AG04449 (cell line): ENCODE measurements at regions not wholly inside any gene's neighbourhood (a gene's known extent, or its start where the extent isn't known, plus 50 kb on each side); places are given as distances from the start of the nearest gene placed in this dataset.

Experiments used
- CTCF ChIA-PET: fragments of 350-600 bp; formaldehyde crosslinking; extraction: SDS; loops from one replicate; lab custom pipeline; 2021; ENCODE audit warnings: antibody characterized with exemption; lab: Yijun Ruan, JAX
- POLR2A ChIA-PET: fragments of 400-600, 350-600 bp; formaldehyde crosslinking; extraction: SDS; loops from one replicate; lab custom pipeline; 2020; ENCODE audit warnings: antibody characterized with exemption, inconsistent platforms; lab: Yijun Ruan, JAX
- DNase-seq: peaks from one replicate; pipeline ENCODE4 v3.0.0-alpha.2; 2010; ENCODE audit warnings: low read depth, low spot score
- H3K4me3 ChIP-seq: 2 replicates; pipeline ENCODE4 v1.5.1; 2011; ENCODE audit warnings: low read depth, mild to moderate bottlenecking, control low read depth, low read length
- TF ChIP-seq, protein P1 (sequence below): IDR thresholded peaks from one replicate; pipeline ENCODE4 v1.5.1; 2011; ENCODE audit warnings: mild to moderate bottlenecking, moderate library complexity, low read length, control low read depth, inconsistent platforms; ENCODE audit not compliant: insufficient read depth; ENCODE audit errors: missing control alignments

DNA sequence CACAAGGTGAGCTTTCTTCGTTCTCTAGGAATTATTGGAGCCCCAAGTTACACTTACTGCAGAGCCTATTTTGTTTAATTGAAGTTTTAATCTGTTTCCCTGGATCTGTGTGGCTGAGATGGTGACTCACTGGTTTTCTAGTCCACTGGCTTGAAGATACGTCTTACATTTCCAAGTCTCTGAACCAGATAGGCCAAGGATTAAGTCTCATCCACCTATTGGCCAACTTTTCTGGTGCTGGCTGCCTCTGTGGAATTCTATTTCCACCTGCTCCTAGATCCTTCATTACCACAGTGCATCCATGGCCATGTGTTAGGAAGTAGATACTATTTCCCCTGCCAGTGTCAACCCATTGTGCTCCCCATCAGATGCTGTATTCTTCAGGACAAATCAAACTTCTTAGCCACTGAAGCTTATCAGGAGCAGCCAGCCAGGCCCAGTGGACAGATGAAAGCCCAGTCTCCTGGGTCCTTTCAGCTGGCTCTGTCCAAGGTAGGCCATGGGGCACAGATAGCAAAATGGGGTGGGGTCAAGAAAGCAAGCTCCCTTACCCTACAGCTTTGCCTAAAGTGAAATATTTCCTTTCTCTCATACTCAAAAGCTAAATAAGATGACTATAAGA lies 198.8 kb upstream of the TCF4 start:
- DNase-seq = no peak
- TF ChIP-seq, protein P1, sequence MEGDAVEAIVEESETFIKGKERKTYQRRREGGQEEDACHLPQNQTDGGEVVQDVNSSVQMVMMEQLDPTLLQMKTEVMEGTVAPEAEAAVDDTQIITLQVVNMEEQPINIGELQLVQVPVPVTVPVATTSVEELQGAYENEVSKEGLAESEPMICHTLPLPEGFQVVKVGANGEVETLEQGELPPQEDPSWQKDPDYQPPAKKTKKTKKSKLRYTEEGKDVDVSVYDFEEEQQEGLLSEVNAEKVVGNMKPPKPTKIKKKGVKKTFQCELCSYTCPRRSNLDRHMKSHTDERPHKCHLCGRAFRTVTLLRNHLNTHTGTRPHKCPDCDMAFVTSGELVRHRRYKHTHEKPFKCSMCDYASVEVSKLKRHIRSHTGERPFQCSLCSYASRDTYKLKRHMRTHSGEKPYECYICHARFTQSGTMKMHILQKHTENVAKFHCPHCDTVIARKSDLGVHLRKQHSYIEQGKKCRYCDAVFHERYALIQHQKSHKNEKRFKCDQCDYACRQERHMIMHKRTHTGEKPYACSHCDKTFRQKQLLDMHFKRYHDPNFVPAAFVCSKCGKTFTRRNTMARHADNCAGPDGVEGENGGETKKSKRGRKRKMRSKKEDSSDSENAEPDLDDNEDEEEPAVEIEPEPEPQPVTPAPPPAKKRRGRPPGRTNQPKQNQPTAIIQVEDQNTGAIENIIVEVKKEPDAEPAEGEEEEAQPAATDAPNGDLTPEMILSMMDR = no peak
- ChIA-PET POLR2A (no interaction called here), CTCF (interaction anchor here (0.8 to 1.4 kb wide), 2 partner anchors 74 to 82 kb away, joined by 3 read pairs; no protein-coding TSS in a partner anchor)
- H3K4me3 ChIP-seq = no peak overlapping the region

DNA sequence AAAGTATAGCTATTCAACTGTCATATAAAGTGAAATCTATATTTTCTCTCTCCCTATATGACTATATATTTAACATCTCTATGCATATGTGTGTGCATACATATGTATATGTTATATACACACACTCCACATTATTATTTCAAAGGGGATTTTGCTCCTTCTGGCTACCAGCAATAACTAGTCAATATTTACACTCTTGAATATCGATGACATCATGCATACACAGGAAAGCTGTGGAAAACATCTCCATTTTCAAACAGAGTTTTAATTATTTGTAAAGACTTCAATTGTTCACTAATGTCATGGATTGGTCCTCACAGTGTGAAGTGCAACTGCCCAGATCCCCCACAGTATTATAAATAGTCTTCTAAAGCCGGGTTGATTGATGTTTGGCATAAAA lies 195.9 kb upstream of the TCF4 start:
- no peak overlapping the region for H3K4me3 ChIP-seq
- no peak for DNase-seq
- TF ChIP-seq, protein P1 = no peak
- ChIA-PET CTCF (interaction anchor here (0.8 to 3.0 kb wide), 5 partner anchors 368 to 792 kb away, joined by 3 to 23 read pairs (median 4); no protein-coding TSS in a partner anchor), POLR2A (no interaction called here)

DNA sequence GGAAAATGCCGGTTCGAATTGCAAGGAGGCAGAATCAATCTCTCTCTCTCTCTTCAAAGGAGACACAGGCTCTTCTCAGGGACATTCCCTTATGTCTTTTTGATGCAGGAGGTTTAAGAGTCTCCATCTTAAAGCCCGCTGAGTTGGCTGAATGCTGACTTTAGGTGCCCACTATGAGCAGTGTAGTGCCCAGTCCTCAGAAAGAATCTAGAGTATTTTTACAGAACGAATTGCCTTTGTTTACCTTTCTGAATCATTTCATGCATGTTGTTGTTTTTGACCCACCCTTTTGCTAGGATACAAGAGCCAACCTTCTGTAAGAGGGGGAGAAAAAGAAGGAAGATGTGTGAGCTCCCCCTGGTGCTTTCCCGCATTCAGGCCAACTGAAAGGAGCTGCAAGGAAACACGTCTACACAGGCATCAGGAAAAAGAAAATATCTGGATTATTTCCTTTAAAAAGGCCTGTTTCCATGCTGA lies 193.5 kb upstream of the TCF4 start:
- ChIA-PET CTCF (interaction anchor here (0.7 to 3.0 kb wide), 16 partner anchors 9 to 794 kb away, joined by 3 to 23 read pairs (median 4); no protein-coding TSS in a partner anchor), POLR2A (no interaction called here)
- no peak overlapping the region for H3K4me3 ChIP-seq
- peak; percentile 14 for DNase-seq
- TF ChIP-seq, protein P1 = peak; percentile 75

DNA sequence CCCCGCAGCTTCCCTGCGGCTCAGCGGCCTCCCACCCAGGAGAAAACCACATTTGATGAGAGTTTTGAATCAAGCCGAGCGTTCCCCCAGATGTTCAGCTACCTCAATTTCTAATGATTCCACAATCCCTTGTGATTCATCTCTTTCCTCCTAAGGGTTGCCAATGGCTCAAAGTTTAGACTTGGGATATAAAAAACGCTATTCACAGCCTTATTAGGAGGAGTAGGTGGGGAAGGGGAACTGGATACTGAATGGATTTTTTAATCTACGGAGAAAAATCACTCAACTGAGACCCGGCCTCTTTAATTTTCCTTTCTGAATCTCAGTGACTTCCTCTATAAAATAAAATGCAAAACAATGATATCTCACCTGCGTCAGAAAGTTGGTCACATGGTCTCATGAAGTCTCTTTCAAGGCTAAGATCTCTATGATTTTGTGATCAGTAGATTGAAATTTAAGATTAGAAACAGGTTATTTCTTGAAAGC lies 192.6 kb upstream of the TCF4 start:
- TF ChIP-seq, protein P1 = no peak
- peak overlapping the region; percentile 62 for H3K4me3 ChIP-seq
- ChIA-PET CTCF (interaction anchor here (0.6 to 2.2 kb wide), 12 partner anchors 8 to 795 kb away, joined by 3 to 9 read pairs (median 4); no protein-coding TSS in a partner anchor), POLR2A (interaction anchor here (0.6 to 0.7 kb wide), 2 partner anchors 82 to 452 kb away, joined by 3 read pairs; no protein-coding TSS in a partner anchor)
- DNase-seq = no peak

DNA sequence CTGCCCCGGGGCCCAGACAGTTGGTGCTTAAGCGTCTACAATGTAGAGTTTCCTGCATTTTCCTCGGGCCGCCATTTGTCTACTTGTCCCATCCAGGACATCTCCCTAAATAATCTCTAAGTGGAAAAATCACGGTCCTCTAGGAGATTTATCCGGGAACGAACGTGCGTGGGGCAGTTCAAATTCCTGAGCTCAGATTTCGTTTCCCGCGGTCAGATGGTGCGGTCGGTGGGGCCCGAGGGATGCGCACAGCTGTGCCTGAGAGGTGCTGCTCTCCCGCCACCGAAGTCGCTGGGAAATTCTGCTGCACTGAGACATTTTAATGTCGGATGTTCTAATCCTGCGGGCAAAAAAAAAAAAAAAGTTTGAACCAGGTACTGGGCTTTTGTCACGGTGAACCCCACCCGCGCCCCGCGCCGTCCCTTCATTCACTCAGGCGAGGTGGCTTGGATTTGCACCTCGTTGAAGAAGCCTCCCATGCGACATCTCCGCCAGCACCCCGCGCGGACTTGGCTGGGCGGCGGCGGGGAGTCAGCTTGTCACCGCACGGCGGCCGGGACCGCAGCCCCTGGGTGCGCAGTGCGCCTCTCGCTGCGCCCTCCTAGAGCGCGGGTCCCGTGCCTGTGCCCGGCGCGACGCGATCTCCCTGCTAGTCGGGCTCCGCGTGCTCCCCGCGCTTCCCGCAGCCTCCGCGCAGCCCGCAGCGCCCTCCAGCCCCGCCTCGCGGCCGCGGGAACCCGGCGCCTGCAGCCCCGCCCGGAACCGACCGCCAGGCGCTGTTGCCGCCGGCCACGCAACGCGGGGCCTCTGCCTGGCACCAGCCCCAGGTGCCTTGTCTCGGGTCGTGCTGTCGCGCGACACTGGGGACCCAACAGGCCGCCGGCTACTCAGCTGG lies 191.9 kb upstream of the TCF4 start:
- H3K4me3 ChIP-seq = peak overlapping the region; percentile 62
- no peak for DNase-seq
- TF ChIP-seq, protein P1 = no peak
- CTCF ChIA-PET = interaction anchor here (0.7 to 2.4 kb wide), 20 partner anchors 9 to 796 kb away, joined by 3 to 9 read pairs (median 4); no protein-coding TSS in a partner anchor
- POLR2A ChIA-PET = interaction anchor here (0.6 to 0.7 kb wide), 2 partner anchors 83 to 451 kb away, joined by 3 read pairs; no protein-coding TSS in a partner anchor
